H9 (cell line): ENCODE measurements at regions not wholly inside any gene's neighbourhood (a gene's known extent, or its start where the extent isn't known, plus 50 kb on each side); places are given as distances from the start of the nearest gene placed in this dataset.

Source experiments
- DNase-seq: peaks from one replicate; pipeline ENCODE4 v3.0.0-alpha.2; 2017
- H2AFZ ChIP-seq: one replicate; pipeline ENCODE4 v1.6.1; 2013; ENCODE audit warnings: mild to moderate bottlenecking, low read length, control low read depth, moderate library complexity
- H2AK5ac ChIP-seq: 2 replicates; pipeline ENCODE4 v1.6.1; 2013; ENCODE audit warnings: low read length, control low read depth, mixed read lengths; ENCODE audit not compliant: insufficient read length
- H2BK120ac ChIP-seq: one replicate; pipeline ENCODE4 v1.6.1; 2013; ENCODE audit warnings: low read depth, mild to moderate bottlenecking, low read length, control low read depth, inconsistent platforms; ENCODE audit not compliant: poor library complexity, severe bottlenecking
- H2BK12ac ChIP-seq: 2 replicates; pipeline ENCODE4 v1.6.1; 2013; ENCODE audit warnings: low read length, control low read depth, mixed read lengths, low read depth; ENCODE audit not compliant: insufficient read length
- H2BK15ac ChIP-seq: 2 replicates; pipeline ENCODE4 v1.6.1; 2013; ENCODE audit warnings: low read depth, low read length, control low read depth
- H2BK20ac ChIP-seq: one replicate; pipeline ENCODE4 v1.6.1; 2013; ENCODE audit warnings: low read depth, mild to moderate bottlenecking, low read length, control low read depth, inconsistent platforms; ENCODE audit not compliant: poor library complexity, severe bottlenecking
- H2BK5ac ChIP-seq: 2 replicates; pipeline ENCODE4 v1.6.1; 2013; ENCODE audit warnings: low read length, control low read depth, mixed read lengths; ENCODE audit not compliant: insufficient read length
- H3K14ac ChIP-seq: 2 replicates; pipeline ENCODE4 v1.6.1; 2013; ENCODE audit warnings: low read length, control low read depth; ENCODE audit not compliant: insufficient read depth
- H3K18ac ChIP-seq: 2 replicates; pipeline ENCODE4 v1.6.1; 2013; ENCODE audit warnings: low read depth, mild to moderate bottlenecking, mixed read lengths, low read length, control low read depth; ENCODE audit not compliant: insufficient read length
- H3K23ac ChIP-seq: 2 replicates; pipeline ENCODE4 v1.6.1; 2013; ENCODE audit warnings: low read length, control low read depth, mixed read lengths, low read depth; ENCODE audit not compliant: insufficient read length
- H3K23me2 ChIP-seq: 2 replicates; pipeline ENCODE4 v1.6.1; 2013; ENCODE audit warnings: low read depth, mild to moderate bottlenecking, mixed read lengths, low read length, control low read depth; ENCODE audit not compliant: insufficient read length, poor library complexity, severe bottlenecking
- H3K27ac ChIP-seq: 2 replicates; pipeline ENCODE4 v1.5.1; 2013; ENCODE audit warnings: low read length, control low read depth, mixed read lengths, low read depth; ENCODE audit not compliant: insufficient read length
- H3K27me3 ChIP-seq: 2 replicates; pipeline ENCODE4 v1.6.1; 2013; ENCODE audit warnings: low read length, control low read depth, inconsistent platforms; ENCODE audit not compliant: insufficient read depth
- H3K4ac ChIP-seq: 2 replicates; pipeline ENCODE4 v1.6.1; 2013; ENCODE audit warnings: low read depth, mild to moderate bottlenecking, control low read depth, inconsistent platforms, low read length, moderate library complexity
- H3K4me1 ChIP-seq: 2 replicates; pipeline ENCODE4 v1.6.1; 2013; ENCODE audit warnings: low read length, control low read depth, inconsistent platforms; ENCODE audit not compliant: insufficient read depth
- H3K4me2 ChIP-seq: 2 replicates; pipeline ENCODE4 v1.6.1; 2013; ENCODE audit warnings: low read length, control low read depth, mixed read lengths; ENCODE audit not compliant: insufficient read length, insufficient read depth
- H3K56ac ChIP-seq: 2 replicates; pipeline ENCODE4 v1.6.1; 2013; ENCODE audit warnings: low read depth, mild to moderate bottlenecking, mixed read lengths, low read length, control low read depth; ENCODE audit not compliant: insufficient read length
- H3K79me1 ChIP-seq: 2 replicates; pipeline ENCODE4 v1.6.1; 2013; ENCODE audit warnings: low read depth, mild to moderate bottlenecking, moderate library complexity, low read length, control low read depth, inconsistent platforms; ENCODE audit not compliant: insufficient read depth, poor library complexity, severe bottlenecking
- H3K79me2 ChIP-seq: 2 replicates; pipeline ENCODE4 v1.6.1; 2013; ENCODE audit warnings: low read length, control low read depth, inconsistent platforms; ENCODE audit not compliant: insufficient read depth
- H3K9ac ChIP-seq: 2 replicates; pipeline ENCODE4 v1.6.1; 2013; ENCODE audit warnings: low read length, control low read depth, mixed read lengths; ENCODE audit not compliant: insufficient read length; ENCODE audit errors: extremely low read depth
- H3K9me3 ChIP-seq: one replicate; pipeline ENCODE4 v1.6.1; 2013; ENCODE audit warnings: low read depth, low read length, inconsistent platforms; ENCODE audit not compliant: control insufficient read depth
- H3T11ph ChIP-seq: one replicate; pipeline ENCODE4 v1.6.1; 2013; ENCODE audit warnings: mild to moderate bottlenecking, low read length, control low read depth, inconsistent platforms
- H4K20me1 ChIP-seq: one replicate; pipeline ENCODE4 v1.6.1; 2013; ENCODE audit not compliant: control insufficient read depth, insufficient read length, insufficient read depth
- H4K5ac ChIP-seq: 2 replicates; pipeline ENCODE4 v1.6.1; 2013; ENCODE audit warnings: low read depth, mild to moderate bottlenecking, mixed read lengths, low read length, control low read depth; ENCODE audit not compliant: insufficient read length
- H4K8ac ChIP-seq: replicated peaks from 2 replicates; pipeline ENCODE4 v1.6.1; 2013; ENCODE audit warnings: low read length, control low read depth, mixed read lengths, low read depth; ENCODE audit not compliant: insufficient read length
- H4K91ac ChIP-seq: 2 replicates; pipeline ENCODE4 v1.6.1; 2013; ENCODE audit warnings: low read depth, mild to moderate bottlenecking, moderate library complexity, mixed read lengths, low read length, control low read depth; ENCODE audit not compliant: insufficient read length
- H3K27ac Mint-ChIP-seq, 3 experiments: 2 replicates in 2 of 3; 3 replicates in 1 of 3; pipeline ENCODE4 v1.8.0; 2020 to 2021; ENCODE audit warnings: mixed read lengths in 3 of 3, mild to moderate bottlenecking in 1 of 3, moderate library complexity in 1 of 3
- H3K27me3 Mint-ChIP-seq: 2 replicates; pipeline ENCODE4 v1.8.0; 2021; ENCODE audit warnings: low read depth, mild to moderate bottlenecking, moderate library complexity, mixed read lengths
- H3K36me3 Mint-ChIP-seq, 3 experiments: 2 replicates in 2 of 3; 3 replicates in 1 of 3; pipeline ENCODE4 v1.8.0; 2020 to 2021; ENCODE audit warnings: low read depth in 3 of 3, mixed read lengths in 3 of 3; ENCODE audit not compliant: insufficient read depth in 1 of 3
- H3K4me1 Mint-ChIP-seq, 2 experiments: 2 replicates each; pipeline ENCODE4 v1.8.0; 2020; ENCODE audit warnings: mixed read lengths in 2 of 2
- H3K4me3 Mint-ChIP-seq, 2 experiments: 2 replicates in 1 of 2; 3 replicates in 1 of 2; pipeline ENCODE4 v1.8.0; 2020 to 2021; ENCODE audit warnings: mild to moderate bottlenecking in 2 of 2, mixed read lengths in 2 of 2, moderate library complexity in 1 of 2
- H3K9me3 Mint-ChIP-seq, 2 experiments: 2 replicates in 1 of 2; 3 replicates in 1 of 2; pipeline ENCODE4 v1.8.0; 2020; ENCODE audit warnings: mild to moderate bottlenecking in 2 of 2, mixed read lengths in 2 of 2, moderate library complexity in 1 of 2
- WGBS: extraction: QIAGEN DNeasy Blood & Tissue Kit; methylation state at CpG from one replicate; pipeline ENCODE4 v1.1.7; 2013; ENCODE audit warnings: missing lambda C conversion rate, low lambda C conversion rate, mixed read lengths; ENCODE audit not compliant: insufficient read length; ENCODE audit errors: extremely low coverage; 5-methylcytosine and 5-hydroxymethylcytosine counted together
- TF ChIP-seq, protein P1 (sequence below): fragments of 200-600 bp; sonication (generic); conservative IDR thresholded peaks from 3 replicates; pipeline ENCODE4 v1.8.0; 2021; ENCODE audit warnings: antibody characterized with exemption, mild to moderate bottlenecking

DNA sequence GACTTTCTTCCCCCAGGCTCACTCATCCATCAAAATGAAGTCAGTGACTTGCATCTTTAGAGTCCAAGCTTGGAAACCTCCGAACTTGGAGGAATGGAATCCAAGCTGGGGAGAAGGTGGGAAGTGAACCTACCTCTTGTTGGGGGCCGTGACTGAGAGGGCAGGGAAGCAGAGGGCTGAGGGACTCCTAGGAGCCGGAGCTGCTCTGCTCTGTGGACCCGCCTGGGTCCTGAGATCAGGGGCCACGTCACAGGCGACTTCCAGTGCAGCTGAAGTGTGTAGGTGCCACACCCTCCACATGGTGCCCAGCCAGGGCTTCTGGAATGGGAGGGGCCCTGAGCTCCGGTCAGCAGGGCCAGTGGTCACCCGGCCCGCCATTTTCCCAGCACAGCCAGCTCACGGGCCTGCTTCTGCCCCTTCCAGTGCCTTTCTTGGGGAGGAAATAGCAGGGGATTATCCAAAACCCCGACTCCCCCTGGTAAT lies 63.4 kb upstream of the OTOS start:
- WGBS: no CpG with 5 or more reads among the region's 11 CpGs
- Mint-ChIP-seq H3K9me3 (peaks cover 3 to 14% of the 10 kb centered on the region in 2 experiments), H3K36me3 (peaks cover 0 to 5% (median 0%) of the 10 kb centered on the region in 3 experiments; a peak in 4 of 7 replicates), H3K4me3 (no peak overlapping the region), H3K4me1 (peaks cover 24 to 31% of the 10 kb centered on the region in 2 experiments), H3K27ac (no peak overlapping the region), H3K27me3 (peaks cover 19% of the 10 kb centered on the region)
- Histone ChIP-seq H4K91ac (no peak overlapping the region), H4K20me1 (no peaks in the 10 kb centered on the region), H2AFZ (no peak overlapping the region), H3K4me1 (peaks cover 6% of the 10 kb centered on the region; the same call in 1 of the 2 replicates), H2BK5ac (no peak overlapping the region), H2BK20ac (no peak overlapping the region), H3K9me3 (no peaks in the 10 kb centered on the region), H2BK12ac (no peak overlapping the region), H3K23ac (no peak overlapping the region), H2BK15ac (no peak overlapping the region), H4K8ac (no peak overlapping the region), H3K27me3 (no peaks in the 10 kb centered on the region), H2BK120ac (no peak overlapping the region), H3K79me2 (no peaks in the 10 kb centered on the region), H3K4ac (no peak overlapping the region), H3K9ac (no peak overlapping the region), H3K27ac (no peak overlapping the region), H3K18ac (no peak overlapping the region), H3K14ac (no peak overlapping the region), H3K79me1 (no peaks in the 10 kb centered on the region), H3T11ph (no peak overlapping the region), H2AK5ac (no peak overlapping the region), H3K56ac (no peak overlapping the region), H3K23me2 (no peaks in the 10 kb centered on the region), H4K5ac (no peak overlapping the region), H3K4me2 (no peak overlapping the region)
- no peak for DNase-seq
- TF ChIP-seq, protein P1, sequence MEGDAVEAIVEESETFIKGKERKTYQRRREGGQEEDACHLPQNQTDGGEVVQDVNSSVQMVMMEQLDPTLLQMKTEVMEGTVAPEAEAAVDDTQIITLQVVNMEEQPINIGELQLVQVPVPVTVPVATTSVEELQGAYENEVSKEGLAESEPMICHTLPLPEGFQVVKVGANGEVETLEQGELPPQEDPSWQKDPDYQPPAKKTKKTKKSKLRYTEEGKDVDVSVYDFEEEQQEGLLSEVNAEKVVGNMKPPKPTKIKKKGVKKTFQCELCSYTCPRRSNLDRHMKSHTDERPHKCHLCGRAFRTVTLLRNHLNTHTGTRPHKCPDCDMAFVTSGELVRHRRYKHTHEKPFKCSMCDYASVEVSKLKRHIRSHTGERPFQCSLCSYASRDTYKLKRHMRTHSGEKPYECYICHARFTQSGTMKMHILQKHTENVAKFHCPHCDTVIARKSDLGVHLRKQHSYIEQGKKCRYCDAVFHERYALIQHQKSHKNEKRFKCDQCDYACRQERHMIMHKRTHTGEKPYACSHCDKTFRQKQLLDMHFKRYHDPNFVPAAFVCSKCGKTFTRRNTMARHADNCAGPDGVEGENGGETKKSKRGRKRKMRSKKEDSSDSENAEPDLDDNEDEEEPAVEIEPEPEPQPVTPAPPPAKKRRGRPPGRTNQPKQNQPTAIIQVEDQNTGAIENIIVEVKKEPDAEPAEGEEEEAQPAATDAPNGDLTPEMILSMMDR: no peak
